Endometrial microvascular endothelial cells (primary cell): ENCODE measurements at regions not wholly inside any gene's neighbourhood (a gene's known extent, or its start where the extent isn't known, plus 50 kb on each side); places are given as distances from the start of the nearest gene placed in this dataset.

Source experiments
- in situ Hi-C: cut with HindIII; loops from 2 replicates; pipeline ENCODE4 v1.10.0; 2017; ENCODE audit warnings: low sequenced_read_pairs, low pct_unique_long_range_greater_than_20kb; ENCODE audit errors: inconsistent ontology term

- in situ Hi-C loops: no loop called here
Observed at GRCh38 chr15:95494971-95495541, 835.4 kb upstream of the NR2F2 start.

DNA sequence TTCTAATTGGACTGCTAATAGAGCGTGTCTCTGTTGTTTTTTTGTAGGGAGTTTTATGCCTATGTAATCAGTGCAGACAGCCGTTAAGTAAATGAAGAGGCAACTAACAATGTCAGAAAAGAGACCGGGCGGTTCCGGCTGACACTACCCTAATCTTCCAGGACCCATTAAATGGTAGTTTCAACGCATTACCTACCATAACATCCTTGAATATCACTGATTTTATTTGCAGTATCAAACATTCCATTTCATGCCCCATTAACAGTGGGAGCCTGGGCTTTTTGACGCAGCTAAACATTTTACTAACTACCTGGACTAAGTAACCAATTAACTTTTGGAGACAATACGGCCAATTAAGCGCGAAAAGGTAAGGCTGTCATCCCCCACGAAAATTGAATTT, 832.9 kb upstream of the NR2F2 start:
- in situ Hi-C loops: no loop called here

DNA sequence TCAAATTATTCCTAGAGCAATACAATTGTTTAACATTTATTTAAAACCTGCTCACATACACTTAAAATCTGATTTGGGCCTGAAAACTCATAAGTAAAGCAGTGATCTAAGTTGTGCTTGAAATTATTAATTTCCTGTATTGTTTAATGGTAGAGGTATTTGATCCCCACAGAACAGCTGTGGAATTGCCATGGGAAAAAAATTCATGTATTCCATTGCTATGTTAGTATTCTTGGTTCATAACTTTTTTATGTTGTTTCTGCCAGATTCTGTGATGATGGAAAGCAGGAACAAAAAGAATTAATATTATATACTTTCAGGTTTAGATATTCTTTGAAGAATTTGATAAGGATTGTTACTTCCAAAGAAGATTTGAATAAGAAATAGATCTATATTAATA, 831.5 kb upstream of the NR2F2 start:
- in situ Hi-C loops: no loop called here

DNA sequence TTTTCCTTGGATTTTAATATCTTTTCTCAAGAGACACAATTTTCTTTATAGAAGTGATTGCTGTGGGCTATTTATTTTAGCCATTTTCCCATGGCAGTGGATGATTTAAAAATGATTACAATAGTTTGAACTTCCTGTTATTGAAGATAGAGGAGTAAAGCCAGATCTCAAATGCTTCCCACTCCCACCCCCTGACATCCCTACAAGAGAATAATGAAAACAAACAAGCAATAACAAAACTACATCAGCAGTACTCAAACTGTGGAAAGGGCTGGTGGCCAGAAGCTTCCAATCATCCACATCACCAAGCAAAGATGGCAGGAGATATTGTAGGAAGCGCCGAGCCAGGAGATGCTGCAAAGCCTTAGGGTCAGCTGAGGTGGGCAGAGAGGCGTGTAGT, 831.1 kb upstream of the NR2F2 start:
- in situ Hi-C loops: no loop called here

DNA sequence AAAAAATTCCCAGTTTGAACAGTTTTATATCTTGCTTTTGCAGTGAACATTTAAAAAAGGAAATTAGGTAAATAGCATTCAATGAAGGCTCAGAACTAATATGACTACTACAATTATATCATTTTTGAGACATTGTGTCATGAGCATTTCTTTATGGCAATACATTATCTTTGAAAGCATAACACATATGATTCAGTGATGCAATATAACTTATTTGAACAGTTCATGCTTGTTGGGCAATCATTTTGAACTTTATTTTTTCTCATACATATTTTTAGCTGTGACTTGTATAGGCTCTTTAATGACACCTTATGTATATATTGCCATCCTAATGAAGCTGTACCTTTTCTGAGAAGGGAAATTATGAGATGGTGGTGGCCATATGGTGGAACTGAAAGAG, 828.6 kb upstream of the NR2F2 start:
- in situ Hi-C loops: no loop called here

- in situ Hi-C loops: no loop called here
Observed at GRCh38 chr15:95503107-95503506, 827.4 kb upstream of the NR2F2 start.

DNA sequence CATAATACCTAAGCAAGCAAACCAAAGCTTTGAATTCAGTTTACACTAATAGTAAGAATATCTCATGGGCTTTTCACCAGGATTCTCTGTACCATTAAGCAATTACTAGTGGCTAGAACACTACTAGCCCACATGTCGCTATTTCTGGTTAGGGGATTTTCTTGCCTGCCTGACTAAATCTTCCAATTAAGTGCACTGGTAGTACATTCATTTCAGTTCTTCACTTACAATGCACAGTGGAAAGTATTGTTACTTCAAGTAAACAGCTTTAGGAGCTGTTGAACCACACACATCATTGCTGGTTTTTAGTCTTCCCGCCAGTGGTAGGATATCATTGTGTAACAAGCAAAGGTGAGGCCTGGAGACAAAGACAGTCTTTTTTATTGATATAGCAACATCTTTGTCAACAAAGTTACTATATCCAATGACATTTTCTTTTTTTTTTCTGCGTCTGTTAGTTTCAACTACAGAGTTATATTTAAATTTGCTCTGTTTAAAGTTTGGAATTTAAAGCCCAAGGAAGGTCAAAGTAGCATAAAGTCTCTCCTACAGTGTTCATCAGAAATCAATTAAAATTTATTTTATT, 826.8 kb upstream of the NR2F2 start:
- in situ Hi-C loops: no loop called here

GRCh38 chr15:95511671-95512070, 818.8 kb upstream of the NR2F2 start:
- in situ Hi-C loops: no loop called here

GRCh38 chr15:95512906-95513305, 817.6 kb upstream of the NR2F2 start:
- in situ Hi-C loops: no loop called here

DNA sequence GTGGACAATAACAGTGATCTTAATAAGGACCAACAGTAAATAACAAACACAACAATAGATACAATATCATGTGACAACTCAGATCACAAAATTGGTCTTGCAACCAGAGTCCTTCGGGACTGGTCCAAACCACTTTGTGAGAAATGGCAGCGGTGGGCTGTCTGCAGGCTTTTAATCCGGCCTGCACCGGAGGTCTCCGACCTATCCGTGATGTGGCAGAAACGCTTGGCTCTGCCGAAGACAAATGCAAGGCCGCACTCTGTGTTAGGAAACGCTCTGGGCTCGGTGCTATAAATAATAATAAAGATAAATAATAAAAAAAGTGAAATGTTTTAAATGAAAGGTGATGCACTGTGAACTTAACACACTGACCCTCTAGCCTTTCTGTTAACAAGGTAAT, 810.6 kb upstream of the NR2F2 start:
- in situ Hi-C loops: no loop called here

GRCh38 chr15:95520511-95520910, 810.0 kb upstream of the NR2F2 start:
- in situ Hi-C loops: no loop called here

- in situ Hi-C loops: no loop called here
Observed at GRCh38 chr15:95520922-95521321, 809.6 kb upstream of the NR2F2 start.

- in situ Hi-C loops: no loop called here
Observed at GRCh38 chr15:95522533-95522932, 808.0 kb upstream of the NR2F2 start.

GRCh38 chr15:95528920-95529319, 801.6 kb upstream of the NR2F2 start:
- in situ Hi-C loops: no loop called here

- in situ Hi-C loops: no loop called here
Observed at GRCh38 chr15:95536638-95537037, 793.9 kb upstream of the NR2F2 start.

- in situ Hi-C loops: no loop called here
Observed at GRCh38 chr15:95538693-95539092, 791.8 kb upstream of the NR2F2 start.

- in situ Hi-C loops: no loop called here
Observed at GRCh38 chr15:95541301-95541700, 789.2 kb upstream of the NR2F2 start.

GRCh38 chr15:95549168-95549738, 781.2 kb upstream of the NR2F2 start:
- in situ Hi-C loops: no loop called here

- in situ Hi-C loops: no loop called here
Observed at GRCh38 chr15:95550702-95551101, 779.8 kb upstream of the NR2F2 start.

DNA sequence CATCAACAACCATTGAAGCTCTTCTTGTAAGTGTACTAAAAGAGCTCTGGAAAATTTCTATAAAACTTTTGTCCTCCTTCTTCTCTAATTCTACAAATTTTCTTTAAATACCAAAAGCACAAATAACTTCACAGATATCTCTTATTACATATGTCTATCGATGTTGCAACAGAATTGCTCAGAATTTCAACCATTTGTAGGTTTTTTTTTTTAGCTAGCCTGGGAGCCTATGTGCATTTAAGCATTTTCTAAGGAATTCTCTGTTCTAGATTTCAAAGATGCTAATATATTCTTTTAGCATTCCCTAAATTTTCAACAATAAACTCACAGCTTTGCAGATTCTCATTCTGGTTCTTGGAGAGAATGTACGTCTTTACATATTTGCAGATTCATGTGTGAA, 774.3 kb upstream of the NR2F2 start:
- in situ Hi-C loops: no loop called here

- in situ Hi-C loops: no loop called here
Observed at GRCh38 chr15:95556866-95557225, 773.7 kb upstream of the NR2F2 start.
